NCI-H524 (cell line): ENCODE measurements at regions not wholly inside any gene's neighbourhood (a gene's known extent, or its start where the extent isn't known, plus 50 kb on each side); places are given as distances from the start of the nearest gene placed in this dataset.
"Not testable (repeated sequence)": the region's sequence is repeated elsewhere in the genome, so short reads cannot be mapped to it uniquely, and the experiment has no call there.

ENCODE experiments used
- DNase-seq, 2 experiments: peaks; one replicate each; lab custom pipeline; 2025; lab: John Stamatoyannopoulos, UW

DNA sequence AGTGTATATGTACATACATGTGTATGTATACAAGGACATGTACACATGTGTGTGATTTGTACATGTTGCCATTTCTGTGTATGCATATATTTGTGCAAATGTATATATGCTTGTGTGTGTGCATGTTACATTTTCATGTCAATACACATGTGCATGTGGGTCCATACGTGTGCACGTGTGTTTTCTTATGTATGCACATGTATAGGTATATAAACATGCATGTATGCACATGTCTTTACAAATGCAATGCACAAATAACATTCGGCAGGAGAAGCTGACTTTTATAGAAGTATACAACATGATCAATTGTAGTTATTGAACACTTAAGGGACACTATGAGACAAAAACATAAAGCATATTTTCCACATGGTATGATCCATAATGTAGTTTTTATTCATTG, 307.4 kb upstream of the SEMA3C start:
- no peak for DNase-seq

DNA sequence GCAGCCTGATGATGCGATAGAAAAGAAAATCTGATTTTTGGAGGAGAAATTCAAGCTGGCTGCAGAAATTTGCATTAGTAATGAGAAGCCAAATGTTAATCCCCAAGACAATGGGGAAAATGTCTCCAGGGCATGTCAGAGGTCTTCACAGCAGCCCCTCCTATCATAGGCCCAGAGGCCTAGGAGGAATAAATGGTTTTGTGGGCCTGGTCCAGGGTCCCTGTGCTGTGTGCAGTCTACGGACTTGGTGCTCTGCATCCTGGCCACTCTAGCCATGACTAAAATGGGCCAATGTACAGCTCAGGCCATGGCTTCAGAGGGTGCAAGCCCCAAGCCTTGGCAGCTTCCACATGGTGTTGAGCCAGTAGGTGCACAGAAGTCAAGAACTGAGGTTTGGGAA, 303.8 kb upstream of the SEMA3C start:
- not testable (repeated sequence) for DNase-seq

GRCh38 chr7:81221527-81222217, 302.8 kb upstream of the SEMA3C start:
- DNase-seq, result no peak

DNA sequence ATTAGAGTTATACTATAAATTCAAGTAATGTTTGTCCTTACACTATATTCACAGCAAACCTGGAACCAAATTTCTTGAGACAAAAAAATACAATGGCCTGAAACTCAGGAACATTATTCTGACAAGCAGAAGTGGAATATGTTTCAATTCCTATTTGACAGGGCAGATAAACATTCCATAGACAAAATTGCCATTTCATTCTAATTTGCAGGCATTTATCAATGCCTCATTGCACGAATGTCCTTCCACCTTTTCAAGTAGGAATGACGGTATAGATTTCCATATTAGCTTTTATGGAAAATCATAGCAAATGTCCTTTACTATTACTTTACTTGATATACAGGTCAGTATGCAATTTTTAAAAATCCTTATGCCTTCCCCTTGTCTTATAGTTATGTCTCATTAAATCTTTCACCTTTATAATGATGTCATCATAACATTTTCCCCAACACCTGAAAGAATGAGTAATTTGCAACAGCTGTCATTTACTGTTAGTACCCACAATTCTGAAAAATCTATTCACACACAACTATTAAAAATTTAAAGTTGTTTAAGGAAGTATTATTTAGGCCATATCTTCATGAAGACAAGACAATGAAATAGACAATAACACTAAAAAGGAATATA, 299.7 kb upstream of the SEMA3C start:
- no peak for DNase-seq

DNA sequence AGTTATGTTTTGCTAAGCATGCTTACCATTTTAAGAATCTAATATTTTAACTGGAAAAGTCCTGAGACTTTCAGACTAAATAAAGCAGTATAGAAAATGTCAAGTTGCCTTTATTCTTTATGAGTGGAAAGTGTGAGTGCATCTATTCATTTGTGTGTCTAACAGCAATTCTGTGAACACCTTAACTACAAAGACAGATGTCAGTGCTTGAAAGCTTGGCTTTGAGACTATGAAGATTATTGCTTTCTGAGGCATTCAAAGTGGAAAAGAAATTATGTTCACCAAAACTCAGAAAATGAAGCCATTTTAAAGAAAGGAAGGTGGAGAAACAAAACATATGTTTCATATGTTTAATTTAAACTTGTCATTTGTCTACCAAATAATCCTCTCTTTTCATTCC, 294.5 kb upstream of the SEMA3C start:
- DNase-seq, result no peak

DNA sequence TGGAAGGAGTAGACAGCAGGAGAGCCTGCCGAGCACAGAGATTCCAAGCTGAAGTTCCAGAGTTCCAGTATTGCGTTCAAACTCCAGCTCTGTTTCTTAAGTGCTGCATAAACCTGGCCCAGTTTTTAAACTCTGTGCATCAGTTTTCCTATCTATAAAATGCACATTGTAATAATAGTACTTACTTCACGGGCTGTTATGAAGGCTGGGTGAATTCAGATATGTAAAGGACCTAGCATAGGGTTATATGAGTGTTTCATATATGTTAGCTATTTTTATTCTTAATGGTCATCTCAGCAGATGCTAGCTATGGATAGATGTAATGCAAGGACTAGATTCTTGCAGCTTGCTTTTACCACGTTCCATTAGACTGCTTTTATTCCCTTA, 293.1 kb upstream of the SEMA3C start:
- DNase-seq, result no peak

- no peak for DNase-seq
Measured at GRCh38 chr7:81211204-81211933, 292.5 kb upstream of the SEMA3C start.

DNA sequence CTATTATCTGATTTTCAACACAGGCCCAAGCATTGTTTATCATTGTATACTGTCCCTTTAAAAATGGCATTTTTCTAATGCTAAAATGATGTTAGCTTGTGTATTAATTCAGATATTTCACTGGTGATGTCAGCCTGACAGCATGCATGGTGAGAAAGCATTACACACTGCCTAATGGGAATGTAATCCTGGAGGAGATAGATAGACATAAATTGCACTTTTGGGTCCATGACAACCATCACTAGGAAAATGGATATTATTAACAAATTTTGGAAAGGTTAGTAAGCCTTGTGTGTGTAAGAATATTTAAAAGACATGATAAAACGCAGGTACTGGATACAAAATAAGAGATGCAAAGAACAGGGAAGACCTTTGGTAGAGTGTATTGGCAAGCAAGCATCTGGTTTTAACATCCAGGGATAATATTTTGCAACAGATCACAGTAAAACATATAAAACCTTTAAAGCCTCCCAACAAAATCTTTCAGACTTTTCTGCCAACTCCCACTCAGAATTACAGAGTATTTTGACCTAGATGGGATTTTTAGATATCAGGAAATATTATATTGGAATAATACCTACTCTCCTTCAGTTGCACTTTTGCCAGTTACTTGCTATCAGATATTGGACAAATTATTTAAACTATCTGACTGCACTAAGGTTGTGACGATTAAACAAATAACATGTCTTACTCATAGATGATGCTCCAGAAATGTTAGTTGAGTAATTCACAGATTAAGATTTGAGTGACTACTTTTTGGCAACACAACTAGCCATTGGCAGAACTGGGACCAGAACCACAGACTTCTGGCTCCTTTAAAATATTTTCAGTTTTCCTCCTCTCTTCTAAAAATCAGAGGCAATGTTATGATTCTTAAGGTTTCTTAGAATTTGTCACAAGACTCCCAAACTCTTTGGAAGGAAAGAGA, 291.6 kb upstream of the SEMA3C start:
- no peak for DNase-seq

- DNase-seq, result no peak
Measured at GRCh38 chr7:81209059-81209458, 290.2 kb upstream of the SEMA3C start.

- no peak for DNase-seq
Measured at GRCh38 chr7:81207801-81208200, 288.9 kb upstream of the SEMA3C start.

DNA sequence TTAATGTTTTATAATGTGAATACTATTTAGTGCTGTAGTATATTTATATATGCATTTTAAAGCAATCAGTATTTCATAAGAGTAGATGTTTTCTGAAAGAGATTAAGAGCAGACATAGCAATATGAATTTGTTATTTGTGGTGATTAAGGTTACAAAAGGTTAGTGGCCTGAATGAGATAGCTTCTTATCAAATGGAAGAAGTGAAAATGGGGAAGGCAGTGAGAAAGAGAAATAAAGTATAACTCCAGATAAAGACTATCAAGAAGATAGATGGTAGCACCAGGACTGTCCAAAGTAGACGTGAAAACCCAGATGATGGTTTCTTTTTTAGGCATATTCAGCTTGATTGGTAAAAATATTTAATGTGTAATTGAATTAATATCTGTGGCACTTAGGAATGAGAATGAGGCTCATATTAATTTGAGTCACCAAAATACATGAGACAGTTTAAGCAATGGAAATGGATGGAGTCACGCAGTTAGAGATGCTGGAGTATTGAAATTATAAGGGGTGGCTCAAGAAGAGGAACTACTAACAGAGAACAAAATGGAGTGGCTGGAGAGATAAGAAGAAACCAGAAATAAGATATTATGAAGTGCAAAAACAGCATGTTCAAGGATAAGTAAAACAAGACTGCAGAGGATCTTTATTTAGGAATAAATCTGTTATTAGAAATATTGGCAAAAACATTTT, 288.0 kb upstream of the SEMA3C start:
- no peak for DNase-seq

DNA sequence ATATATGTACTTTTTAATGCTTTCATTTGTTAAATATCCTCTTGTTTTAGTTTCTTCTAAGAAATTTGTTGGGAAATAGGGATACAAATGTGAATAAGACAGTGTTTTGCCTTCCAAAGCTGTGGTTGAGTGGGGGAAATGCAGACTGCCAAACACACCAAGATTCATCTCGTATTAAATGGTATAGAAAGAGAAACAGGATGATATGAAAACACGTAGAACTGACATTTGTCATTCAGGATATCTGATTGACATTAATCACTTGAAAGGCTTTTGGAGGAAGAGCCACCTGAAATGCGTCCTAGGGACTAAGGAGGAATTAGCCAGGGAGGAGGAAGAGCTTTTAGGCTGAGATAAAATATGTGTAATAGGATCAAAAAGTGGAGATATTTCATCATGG, 287.4 kb upstream of the SEMA3C start:
- no peak for DNase-seq

DNA sequence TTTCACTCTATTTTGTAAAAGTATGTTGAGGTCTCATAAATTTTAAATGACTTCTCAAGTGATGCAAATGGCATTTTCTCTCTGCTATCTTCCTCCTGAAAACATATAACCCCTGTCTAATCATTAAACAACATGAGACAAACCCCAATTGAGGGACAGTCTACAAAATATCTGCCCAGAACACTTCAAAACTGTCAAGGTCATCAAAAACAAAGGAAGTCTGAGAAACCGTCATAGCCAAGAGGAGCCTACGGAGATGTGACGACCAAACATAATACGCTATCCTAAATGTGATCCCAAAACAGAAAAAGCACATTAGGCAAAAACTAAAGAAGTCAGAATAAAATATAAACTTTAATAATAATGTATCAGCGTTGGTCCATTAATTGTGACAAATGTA, 282.3 kb upstream of the SEMA3C start:
- DNase-seq, result no peak

- no peak for DNase-seq
Measured at GRCh38 chr7:81198766-81199165, 279.9 kb upstream of the SEMA3C start.

DNA sequence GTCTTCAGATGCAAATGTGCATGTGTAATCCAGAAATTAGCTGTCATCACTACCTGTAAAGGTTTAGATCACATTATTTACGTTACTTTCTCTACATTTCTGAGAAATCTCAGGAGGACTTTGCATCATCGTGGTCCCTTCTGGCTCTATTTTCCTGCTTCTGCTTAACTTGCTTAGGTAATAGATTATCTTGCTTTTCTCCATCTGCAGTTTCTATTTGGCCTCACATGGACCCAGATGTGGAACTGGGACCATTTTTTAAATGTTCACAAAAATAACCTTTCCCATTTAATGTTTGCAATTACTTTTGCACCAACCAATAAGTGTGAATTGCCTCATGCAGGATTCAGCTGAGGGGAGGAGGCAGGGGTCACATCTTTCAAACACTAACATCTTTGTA, 278.4 kb upstream of the SEMA3C start:
- DNase-seq, result no peak

DNA sequence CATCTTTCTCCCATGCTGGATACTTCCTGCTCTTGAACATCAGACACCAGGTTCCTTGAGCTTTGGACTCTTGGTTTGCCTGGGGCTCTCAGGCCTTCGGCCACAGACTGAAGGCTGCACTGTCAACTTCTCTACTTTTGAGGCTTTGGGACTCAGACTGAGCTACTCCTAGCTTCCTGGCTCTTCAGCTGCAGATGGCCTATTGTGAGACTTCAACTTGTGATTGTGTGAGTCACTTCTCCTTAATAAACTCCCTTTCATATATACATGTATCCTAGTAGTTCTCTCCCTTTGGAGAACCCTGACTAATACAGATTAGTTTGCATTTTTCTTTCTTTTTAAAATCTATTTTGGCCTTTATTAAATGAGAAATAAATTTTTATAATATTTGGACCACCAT, 276.2 kb upstream of the SEMA3C start:
- no peak for DNase-seq

DNA sequence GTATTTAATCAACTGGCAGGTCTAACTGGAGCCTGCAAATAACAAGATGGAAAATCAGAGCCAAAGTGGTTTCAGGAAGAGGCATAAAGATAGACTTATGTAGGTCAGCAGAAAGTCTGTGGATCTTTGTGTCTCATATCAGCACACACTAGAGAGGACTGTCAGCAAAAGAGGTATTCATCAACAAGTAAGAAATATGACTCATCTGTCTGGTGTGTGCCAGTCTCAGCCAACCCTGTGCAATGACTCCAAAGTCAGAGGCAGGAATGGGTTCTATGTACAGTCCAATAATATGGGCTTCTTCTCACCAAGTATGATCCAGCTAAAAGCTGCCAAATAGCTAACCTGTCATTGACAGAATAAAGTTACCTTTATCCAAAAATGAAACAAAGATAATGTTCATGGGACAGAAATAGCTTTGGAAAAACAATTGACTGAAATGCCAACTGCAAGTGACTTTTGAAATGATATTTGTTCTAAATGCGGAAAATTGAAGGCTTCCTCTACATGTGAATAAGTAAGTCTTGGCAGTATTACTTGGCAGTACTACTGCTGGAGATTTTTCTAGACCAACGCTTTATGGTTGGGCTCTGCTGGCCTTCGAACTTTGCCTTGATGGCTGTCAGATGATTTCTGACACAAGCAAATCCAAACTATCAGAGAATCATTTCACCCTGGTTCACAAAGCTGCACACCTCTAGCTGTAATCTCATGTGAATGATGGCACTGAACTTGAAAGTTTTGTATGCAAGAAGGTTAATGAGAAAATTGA, 272.3 kb upstream of the SEMA3C start:
- no peak for DNase-seq

GRCh38 chr7:81187753-81188152, 268.9 kb upstream of the SEMA3C start:
- DNase-seq, result no peak

DNA sequence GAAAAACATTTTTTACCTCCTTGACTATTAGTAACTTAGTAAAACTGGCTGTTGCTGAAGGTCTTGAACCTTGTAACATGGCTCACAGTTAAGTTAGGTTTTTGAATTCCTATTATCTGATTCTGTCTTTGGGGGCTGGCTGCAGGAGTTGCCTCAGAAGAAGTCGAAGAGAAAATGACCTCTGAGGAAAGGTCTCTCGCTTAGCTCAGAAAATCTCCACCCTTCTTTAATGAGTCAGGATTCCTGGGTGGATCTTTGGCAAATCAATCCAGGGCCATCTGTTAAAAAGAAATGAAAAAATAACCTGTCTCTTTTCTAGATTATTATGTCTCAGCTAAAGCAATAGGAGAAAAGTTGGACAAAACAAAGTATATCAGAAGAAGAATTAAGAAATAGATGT, 267.8 kb upstream of the SEMA3C start:
- DNase-seq, result no peak

DNA sequence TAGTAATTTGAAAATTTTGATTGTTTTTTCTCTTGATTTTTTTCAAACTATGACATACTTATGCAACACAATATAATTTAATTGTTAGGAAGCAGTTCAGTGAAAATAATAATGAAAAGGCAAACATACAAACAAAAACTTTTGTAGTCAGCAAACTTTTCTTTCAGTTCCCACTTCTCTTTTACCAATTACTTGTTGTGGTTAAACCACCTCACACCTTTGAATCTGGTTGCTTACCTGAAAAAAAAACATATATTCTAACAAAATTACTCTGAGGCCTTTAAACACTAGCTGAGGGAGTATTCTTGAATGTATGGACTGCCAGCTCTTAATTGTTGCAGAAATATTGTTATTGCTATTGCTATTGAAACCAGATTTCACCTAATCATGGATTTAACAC, 266.2 kb upstream of the SEMA3C start:
- no peak for DNase-seq

GRCh38 chr7:81183326-81183725, 264.5 kb upstream of the SEMA3C start:
- DNase-seq, result no peak
